Testis (tissue), 2 donors: ENCODE measurements at regions not wholly inside any gene's neighbourhood (a gene's known extent, or its start where the extent isn't known, plus 50 kb on each side); places are given as distances from the start of the nearest gene placed in this dataset.

ENCODE experiments used
- DNase-seq: peaks from one replicate; pipeline ENCODE4 v3.0.0-alpha.2; 2019
- H3K27ac ChIP-seq, 2 donors: fragments of 200-600 bp; sonication (generic); one replicate each; pipeline ENCODE4 v1.5.1; 2019
- H3K27me3 ChIP-seq: fragments of 200-600 bp; sonication (generic); one replicate; pipeline ENCODE4 v1.5.1; 2019
- H3K36me3 ChIP-seq: fragments of 200-600 bp; sonication (generic); one replicate; pipeline ENCODE4 v1.5.1; 2017; ENCODE audit warnings: low read depth; ENCODE audit errors: missing control alignments
- H3K4me1 ChIP-seq: fragments of 200-600 bp; sonication (generic); one replicate; pipeline ENCODE4 v1.5.1; 2019
- H3K4me3 ChIP-seq, 2 donors: fragments of 200-600 bp; sonication (generic); one replicate each; pipeline ENCODE4 v1.5.1; 2017 to 2019
- H3K9me3 ChIP-seq: fragments of 200-600 bp; sonication (generic); one replicate; pipeline ENCODE4 v1.5.1; 2017
- POLR2A ChIP-seq: fragments of 450-650 bp; IDR thresholded peaks from one replicate; pipeline ENCODE4 v1.6.1; 2017; ENCODE audit warnings: antibody characterized with exemption, mild to moderate bottlenecking, moderate library complexity
- WGBS, 2 donors: methylation state at CpG; one replicate each; pipeline ENCODE4 v1.1.5; 2018; 5-methylcytosine and 5-hydroxymethylcytosine counted together
- intact Hi-C: fragments of 100-400 bp; cut with DNase I; formaldehyde crosslinking; loops from one replicate; pipeline ENCODE4 v1.15.1; 2023; ENCODE audit warnings: low total_unique reads
- TF ChIP-seq, protein P1 (sequence below), 3 experiments: fragments of 450-650 bp in 2 of 3; fragments of 200-600 bp in 1 of 3; sonication (generic) in 1 of 3; IDR thresholded peaks; one replicate each; pipeline ENCODE4 v1.5.1; 2016 to 2019; ENCODE audit warnings: antibody characterized with exemption in 3 of 3, mild to moderate bottlenecking in 2 of 3, moderate library complexity in 1 of 3

DNA sequence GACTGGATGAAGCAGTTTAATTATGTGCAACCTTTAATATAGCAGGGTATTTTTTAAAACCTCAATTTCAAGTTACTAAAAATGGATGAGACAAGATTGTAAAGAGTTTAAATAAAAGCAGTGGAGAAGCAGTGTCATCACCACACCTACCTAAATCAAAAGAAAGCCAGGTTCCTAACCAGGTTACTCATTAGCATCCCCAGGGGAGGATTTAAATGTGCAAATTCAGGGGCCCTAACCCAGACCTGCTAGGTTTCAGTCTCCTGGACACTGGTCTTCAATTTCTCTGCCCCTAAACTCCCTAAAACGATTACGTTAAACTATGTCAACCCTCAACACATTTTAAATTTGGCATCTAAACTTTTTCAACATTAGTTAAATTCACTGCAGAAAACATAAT, 116.9 kb upstream of the KLF3 start:
- intact Hi-C loops, result no loop called here
- Histone ChIP-seq H3K27ac (no peak overlapping the region), H3K9me3 (no peaks in the 10 kb centered on the region), H3K27me3 (no peaks in the 10 kb centered on the region), H3K4me3 (no peak overlapping the region), H3K4me1 (no peaks in the 10 kb centered on the region), H3K36me3 (no peaks in the 10 kb centered on the region)
- TF ChIP-seq, protein P1, sequence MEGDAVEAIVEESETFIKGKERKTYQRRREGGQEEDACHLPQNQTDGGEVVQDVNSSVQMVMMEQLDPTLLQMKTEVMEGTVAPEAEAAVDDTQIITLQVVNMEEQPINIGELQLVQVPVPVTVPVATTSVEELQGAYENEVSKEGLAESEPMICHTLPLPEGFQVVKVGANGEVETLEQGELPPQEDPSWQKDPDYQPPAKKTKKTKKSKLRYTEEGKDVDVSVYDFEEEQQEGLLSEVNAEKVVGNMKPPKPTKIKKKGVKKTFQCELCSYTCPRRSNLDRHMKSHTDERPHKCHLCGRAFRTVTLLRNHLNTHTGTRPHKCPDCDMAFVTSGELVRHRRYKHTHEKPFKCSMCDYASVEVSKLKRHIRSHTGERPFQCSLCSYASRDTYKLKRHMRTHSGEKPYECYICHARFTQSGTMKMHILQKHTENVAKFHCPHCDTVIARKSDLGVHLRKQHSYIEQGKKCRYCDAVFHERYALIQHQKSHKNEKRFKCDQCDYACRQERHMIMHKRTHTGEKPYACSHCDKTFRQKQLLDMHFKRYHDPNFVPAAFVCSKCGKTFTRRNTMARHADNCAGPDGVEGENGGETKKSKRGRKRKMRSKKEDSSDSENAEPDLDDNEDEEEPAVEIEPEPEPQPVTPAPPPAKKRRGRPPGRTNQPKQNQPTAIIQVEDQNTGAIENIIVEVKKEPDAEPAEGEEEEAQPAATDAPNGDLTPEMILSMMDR (IDR thresholded peaks at IDR 0.05), result no peak
- no peak for TF ChIP-seq POLR2A
- no peak for DNase-seq
- 86 to 91% methylated on average over 2 of the region's 2 CpGs for WGBS, 2 donors

GRCh38 chr4:38548256-38548655, 115.7 kb upstream of the KLF3 start:
- no peak for TF ChIP-seq POLR2A
- TF ChIP-seq, protein P1 (IDR thresholded peaks at IDR 0.05), result no peak
- H3K9me3 ChIP-seq, result no peaks in the 10 kb centered on the region
- H3K4me3 ChIP-seq, result no peak overlapping the region
- WGBS, 2 donors, result 94 to 99% methylated on average over 3 of the region's 3 CpGs
- no peaks in the 10 kb centered on the region for H3K27me3 ChIP-seq
- H3K36me3 ChIP-seq, result no peaks in the 10 kb centered on the region
- no peaks in the 10 kb centered on the region for H3K4me1 ChIP-seq
- no peak overlapping the region for H3K27ac ChIP-seq
- DNase-seq, result no peak
- intact Hi-C loops, result no loop called here

DNA sequence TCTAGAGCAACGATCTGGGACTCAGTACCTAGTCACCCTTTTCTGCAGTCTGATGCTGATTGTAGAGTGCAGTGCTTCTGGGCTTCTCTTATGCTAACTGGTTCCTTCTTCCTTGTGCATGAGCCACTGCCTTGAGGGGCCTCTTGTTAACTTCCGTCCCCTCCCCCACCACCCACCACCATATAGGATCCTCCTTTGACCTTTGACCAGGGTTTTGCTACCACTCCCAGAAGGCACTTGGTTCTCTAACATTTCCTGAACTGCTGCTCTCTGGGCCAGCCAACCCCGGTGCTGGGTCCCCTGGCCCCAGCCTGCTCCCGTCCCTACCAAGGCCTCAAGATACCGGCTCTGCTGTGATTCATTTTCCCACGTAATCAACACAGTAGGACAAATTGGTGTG, 104.6 kb upstream of the KLF3 start:
- intact Hi-C loops, result no loop called here
- Histone ChIP-seq H3K4me1 (no peaks in the 10 kb centered on the region), H3K27me3 (no peaks in the 10 kb centered on the region), H3K9me3 (no peaks in the 10 kb centered on the region), H3K36me3 (no peaks in the 10 kb centered on the region), H3K27ac (no peak overlapping the region), H3K4me3 (no peak overlapping the region)
- 93 to 95% methylated on average over 6 of the region's 6 CpGs for WGBS, 2 donors
- TF ChIP-seq, protein P1 (IDR thresholded peaks at IDR 0.05), result no peak
- no peak for TF ChIP-seq POLR2A
- no peak for DNase-seq

- WGBS, 2 donors, result 87 to 94% methylated on average over 6 of the region's 6 CpGs
- no peak for DNase-seq
- Histone ChIP-seq H3K4me1 (peaks cover 3% of the 10 kb centered on the region), H3K36me3 (no peaks in the 10 kb centered on the region), H3K27me3 (no peaks in the 10 kb centered on the region), H3K4me3 (no peak overlapping the region), H3K27ac (no peak overlapping the region), H3K9me3 (no peaks in the 10 kb centered on the region)
- TF ChIP-seq, protein P1 (IDR thresholded peaks at IDR 0.05), result no peak
- TF ChIP-seq POLR2A, result no peak
- intact Hi-C loops, result no loop called here
Measured at GRCh38 chr4:38560340-38560739, 103.7 kb upstream of the KLF3 start.

- 91 to 94% methylated on average over 7 of the region's 7 CpGs for WGBS, 2 donors
- H3K36me3 ChIP-seq, result no peaks in the 10 kb centered on the region
Measured at GRCh38 chr4:38560768-38561558, 103.0 kb upstream of the KLF3 start.

More at GRCh38 chr4:38560768-38561558, 103.0 kb upstream of the KLF3 start:
- peaks cover 8% of the 10 kb centered on the region for H3K4me1 ChIP-seq
- TF ChIP-seq POLR2A, result no peak
- TF ChIP-seq, protein P1 (IDR thresholded peaks at IDR 0.05), result no peak
- no peak overlapping the region for H3K4me3 ChIP-seq
- no peak overlapping the region for H3K27ac ChIP-seq
- no peak for DNase-seq
- no peaks in the 10 kb centered on the region for H3K9me3 ChIP-seq
- H3K27me3 ChIP-seq, result no peaks in the 10 kb centered on the region
- intact Hi-C loops, result no loop called here
